GM04503 (cell line): ENCODE measurements at regions not wholly inside any gene's neighbourhood (a gene's known extent, or its start where the extent isn't known, plus 50 kb on each side); places are given as distances from the start of the nearest gene placed in this dataset.

Experiments
- DNase-seq: peaks from one replicate; pipeline ENCODE4 v3.0.0-alpha.2; 2012; ENCODE audit warnings: low read depth

GRCh38 chr2:200255549-200255948, 50.9 kb upstream of the SPATS2L start:
- no peak for DNase-seq
